Caki2 (cell line): ENCODE measurements at regions not wholly inside any gene's neighbourhood (a gene's known extent, or its start where the extent isn't known, plus 50 kb on each side); places are given as distances from the start of the nearest gene placed in this dataset.

Source experiments
- DNase-seq: peaks from one replicate; pipeline ENCODE4 v3.0.0-alpha.2; 2015; ENCODE audit warnings: low read depth
- in situ Hi-C: cut with HindIII; loops from 2 replicates; pipeline ENCODE4 v1.10.0; 2016; ENCODE audit warnings: low sequenced_read_pairs, low pct_unique_long_range_greater_than_20kb, mixed read lengths

- DNase-seq: no peak
- in situ Hi-C loops: no loop called here
Measured at GRCh38 chr5:93008502-93009207, 572.4 kb downstream of the NR2F1-AS1 start.

GRCh38 chr5:93006915-93007314 is 574.1 kb downstream of the NR2F1-AS1 start:
- DNase-seq: no peak
- in situ Hi-C loops: no loop called here

- DNase-seq: no peak
- in situ Hi-C loops: no loop called here
Measured at GRCh38 chr5:92998456-92998855, 582.6 kb downstream of the NR2F1-AS1 start.

DNA sequence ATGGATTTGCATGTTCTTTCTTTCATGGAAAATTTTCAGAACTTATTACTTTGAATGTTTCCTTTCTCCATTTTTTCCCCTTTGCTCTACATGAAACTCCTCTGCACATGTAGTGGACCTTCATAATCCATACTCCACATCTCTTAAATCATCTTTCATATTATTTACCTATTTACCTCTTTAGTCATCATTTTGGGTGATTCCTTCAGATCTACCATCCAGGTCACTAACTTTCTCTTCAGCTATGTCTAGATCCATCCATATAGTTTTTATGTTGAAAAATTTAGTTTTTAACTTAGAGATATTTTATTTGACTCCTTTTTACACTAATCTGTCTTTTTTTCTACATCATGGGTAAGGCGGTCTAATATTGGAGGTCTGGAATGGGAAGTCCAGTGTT is 586.6 kb downstream of the NR2F1-AS1 start:
- in situ Hi-C loops: no loop called here
- DNase-seq: no peak

GRCh38 chr5:92992073-92992472 is 588.9 kb downstream of the NR2F1-AS1 start:
- in situ Hi-C loops: no loop called here

DNA sequence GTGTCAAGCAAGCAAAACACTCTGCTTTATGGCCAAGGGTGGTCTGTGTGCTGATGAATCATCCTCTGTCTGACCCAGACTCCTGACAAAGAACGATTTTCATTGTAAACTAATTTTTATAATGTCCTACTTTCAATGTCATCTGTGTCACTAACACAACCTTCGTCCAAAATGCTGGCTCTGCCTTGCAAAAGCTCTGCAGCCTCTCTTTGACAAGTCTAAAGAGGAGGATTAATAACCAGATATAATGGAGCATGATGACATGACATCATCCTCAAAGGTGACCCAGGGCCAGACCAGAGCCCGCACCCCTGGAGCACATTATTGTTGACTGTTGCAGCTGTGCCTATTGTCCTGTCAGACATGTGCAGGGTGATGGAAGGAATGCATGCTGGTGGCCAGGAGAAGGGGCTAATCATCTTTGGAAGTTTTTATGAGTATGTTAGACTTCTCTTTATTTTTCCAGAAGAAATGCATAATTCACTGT is 589.4 kb downstream of the NR2F1-AS1 start:
- in situ Hi-C loops: no loop called here
- DNase-seq: peak; percentile 3

More at GRCh38 chr5:92992073-92992472, 588.9 kb downstream of the NR2F1-AS1 start:
- DNase-seq: no peak

- no peak for DNase-seq
- in situ Hi-C loops: no loop called here
Measured at GRCh38 chr5:92990771-92991170, 590.2 kb downstream of the NR2F1-AS1 start.

DNA sequence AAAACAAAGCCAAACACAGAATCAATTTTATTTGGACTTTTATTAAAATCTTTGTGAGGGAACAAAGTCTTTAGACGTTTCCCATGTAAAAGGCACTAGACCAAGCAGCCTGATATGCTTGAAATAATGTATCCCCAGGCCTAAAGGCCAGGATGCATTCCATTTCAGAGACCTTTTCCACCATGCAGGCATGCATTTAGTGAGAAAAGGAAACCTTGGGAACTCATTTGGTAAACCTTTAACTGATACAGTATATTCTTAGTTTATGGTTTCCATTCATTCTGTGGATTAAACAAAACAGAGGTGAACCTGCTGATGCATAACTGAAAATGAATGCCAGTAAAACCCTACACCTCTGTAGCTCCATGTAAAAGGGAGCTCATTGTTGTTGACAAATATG is 600.0 kb downstream of the NR2F1-AS1 start:
- in situ Hi-C loops: no loop called here
- no peak for DNase-seq

GRCh38 chr5:92980491-92980890 is 600.5 kb downstream of the NR2F1-AS1 start:
- in situ Hi-C loops: no loop called here
- DNase-seq: no peak

GRCh38 chr5:92979716-92980115 is 601.3 kb downstream of the NR2F1-AS1 start:
- no peak for DNase-seq

GRCh38 chr5:92977846-92978540 is 603.0 kb downstream of the NR2F1-AS1 start:
- no peak for DNase-seq
- in situ Hi-C loops: no loop called here

More at GRCh38 chr5:92979716-92980115, 601.3 kb downstream of the NR2F1-AS1 start:
- in situ Hi-C loops: no loop called here

GRCh38 chr5:92976156-92976555 is 604.9 kb downstream of the NR2F1-AS1 start:
- in situ Hi-C loops: no loop called here

GRCh38 chr5:92969781-92970237 is 611.2 kb downstream of the NR2F1-AS1 start:
- in situ Hi-C loops: no loop called here
- DNase-seq: no peak

More at GRCh38 chr5:92976156-92976555, 604.9 kb downstream of the NR2F1-AS1 start:
- DNase-seq: no peak

DNA sequence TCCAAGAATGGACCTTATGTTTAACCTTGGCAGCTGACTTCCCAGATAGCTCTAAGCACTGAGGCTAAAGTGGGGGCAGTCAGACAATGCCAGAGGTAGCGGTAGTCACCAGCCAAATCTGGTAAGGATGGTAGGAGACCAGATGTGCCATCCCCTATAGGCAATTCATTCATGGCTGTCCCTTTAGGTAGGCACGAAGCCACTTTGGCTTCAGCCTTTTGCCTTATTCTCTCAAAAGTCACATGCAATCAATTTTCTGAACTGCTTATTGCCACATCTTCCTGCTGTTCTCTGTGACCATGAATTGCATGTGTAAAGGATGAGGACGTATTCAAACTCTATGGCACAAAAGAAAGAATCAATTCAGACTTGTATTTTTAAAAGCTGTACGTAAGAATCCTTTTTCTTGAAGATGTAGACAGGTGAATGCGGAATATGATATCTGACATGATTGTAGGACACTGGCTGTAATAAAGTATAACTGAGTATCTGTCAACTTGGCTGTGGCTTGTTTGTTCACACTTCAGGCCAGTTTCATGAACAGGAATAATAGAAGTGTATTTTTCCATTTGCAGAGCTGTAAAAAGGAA is 611.7 kb downstream of the NR2F1-AS1 start:
- no peak for DNase-seq
- in situ Hi-C loops: no loop called here

- in situ Hi-C loops: no loop called here
- no peak for DNase-seq
Measured at GRCh38 chr5:92963800-92964199, 617.2 kb downstream of the NR2F1-AS1 start.

GRCh38 chr5:92962752-92963151 is 618.3 kb downstream of the NR2F1-AS1 start:
- DNase-seq: no peak
- in situ Hi-C loops: no loop called here

GRCh38 chr5:92956886-92957285 is 624.1 kb downstream of the NR2F1-AS1 start:
- no peak for DNase-seq
- in situ Hi-C loops: no loop called here

GRCh38 chr5:92952243-92952642 is 628.8 kb downstream of the NR2F1-AS1 start:
- no peak for DNase-seq
- in situ Hi-C loops: no loop called here

DNA sequence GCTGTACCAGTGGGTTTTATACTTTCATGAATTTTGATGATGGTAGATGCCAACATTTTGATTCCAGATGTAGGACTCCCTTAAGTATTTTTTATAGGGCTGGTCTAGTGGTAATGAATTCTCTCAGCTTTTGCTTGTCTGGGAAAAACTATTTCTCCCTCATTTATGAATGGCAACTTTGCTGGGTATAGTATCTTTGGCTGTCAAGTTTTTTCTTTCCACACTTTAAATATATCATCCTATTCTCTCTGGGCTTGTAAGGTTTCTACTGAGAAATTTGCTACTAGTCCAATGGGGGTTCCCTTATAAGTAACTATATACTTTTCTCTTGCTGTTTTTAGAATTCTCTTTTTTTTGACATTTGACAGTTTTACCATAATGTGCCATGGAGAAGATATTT is 629.3 kb downstream of the NR2F1-AS1 start:
- in situ Hi-C loops: no loop called here
- DNase-seq: no peak
